IgD-negative memory B cell (primary cell): ENCODE measurements at regions not wholly inside any gene's neighbourhood (a gene's known extent, or its start where the extent isn't known, plus 50 kb on each side); places are given as distances from the start of the nearest gene placed in this dataset.

Experiments
- H3K27ac Mint-ChIP-seq, 3 donors: one replicate each; pipeline ENCODE4 v1.8.0; 2020 to 2022; ENCODE audit warnings: mild to moderate bottlenecking in 3 of 3, mixed read lengths in 3 of 3, moderate library complexity in 1 of 3
- H3K27me3 Mint-ChIP-seq: one replicate; pipeline ENCODE4 v1.8.0; 2021; ENCODE audit warnings: mixed read lengths
- H3K36me3 Mint-ChIP-seq: one replicate; pipeline ENCODE4 v1.8.0; 2020; ENCODE audit warnings: mild to moderate bottlenecking, mixed read lengths
- H3K4me1 Mint-ChIP-seq, 3 donors: one replicate each; pipeline ENCODE4 v1.8.0; 2020 to 2022; ENCODE audit warnings: mixed read lengths in 3 of 3, mild to moderate bottlenecking in 1 of 3
- H3K4me3 Mint-ChIP-seq, 4 donors: one replicate each; pipeline ENCODE4 v1.8.0; 2020 to 2022; ENCODE audit warnings: mild to moderate bottlenecking in 4 of 4, mixed read lengths in 4 of 4, moderate library complexity in 3 of 4
- H3K9me3 Mint-ChIP-seq, 3 donors: one replicate each; pipeline ENCODE4 v1.8.0; 2020 to 2021; ENCODE audit warnings: mixed read lengths in 3 of 3, mild to moderate bottlenecking in 1 of 3

GRCh38 chr5:8805653-8806052 lies 740.2 kb downstream of the SEMA5A start:
- H3K4me1 Mint-ChIP-seq, result no peaks in the 10 kb centered on the region
- no peak overlapping the region for H3K4me3 Mint-ChIP-seq
- H3K9me3 Mint-ChIP-seq, result peaks cover 12 to 45% (median 13%) of the 10 kb centered on the region in 3 donors

GRCh38 chr5:8807636-8808035 lies 738.2 kb downstream of the SEMA5A start:
- H3K9me3 Mint-ChIP-seq, result peaks cover 10 to 44% (median 15%) of the 10 kb centered on the region in 3 donors
- no peak overlapping the region for H3K27ac Mint-ChIP-seq
- H3K4me1 Mint-ChIP-seq, result no peaks in the 10 kb centered on the region
- no peak overlapping the region for H3K4me3 Mint-ChIP-seq
- H3K36me3 Mint-ChIP-seq, result peaks cover 2% of the 10 kb centered on the region
- no peaks in the 10 kb centered on the region for H3K27me3 Mint-ChIP-seq

More at GRCh38 chr5:8805653-8806052, 740.2 kb downstream of the SEMA5A start:
- peaks cover 2% of the 10 kb centered on the region for H3K36me3 Mint-ChIP-seq
- H3K27ac Mint-ChIP-seq, result no peak overlapping the region
- no peaks in the 10 kb centered on the region for H3K27me3 Mint-ChIP-seq

- Mint-ChIP-seq H3K36me3 (no peaks in the 10 kb centered on the region), H3K27ac (no peak overlapping the region), H3K9me3 (peaks cover 9 to 28% (median 16%) of the 10 kb centered on the region in 3 donors), H3K27me3 (no peaks in the 10 kb centered on the region), H3K4me1 (peaks cover 0 to under 1% (median 0%) of the 10 kb centered on the region in 3 donors), H3K4me3 (no peak overlapping the region)
These were observed 734.3 kb downstream of the SEMA5A start for GRCh38 chr5:8811581-8811980.

- Mint-ChIP-seq H3K4me1 (peaks cover 0 to 1% (median 0%) of the 10 kb centered on the region in 3 donors), H3K9me3 (peaks cover 6 to 21% (median 16%) of the 10 kb centered on the region in 3 donors), H3K27me3 (no peaks in the 10 kb centered on the region), H3K36me3 (no peaks in the 10 kb centered on the region), H3K4me3 (no peak overlapping the region), H3K27ac (no peak overlapping the region)
These were observed 732.7 kb downstream of the SEMA5A start for GRCh38 chr5:8813180-8813579.

DNA sequence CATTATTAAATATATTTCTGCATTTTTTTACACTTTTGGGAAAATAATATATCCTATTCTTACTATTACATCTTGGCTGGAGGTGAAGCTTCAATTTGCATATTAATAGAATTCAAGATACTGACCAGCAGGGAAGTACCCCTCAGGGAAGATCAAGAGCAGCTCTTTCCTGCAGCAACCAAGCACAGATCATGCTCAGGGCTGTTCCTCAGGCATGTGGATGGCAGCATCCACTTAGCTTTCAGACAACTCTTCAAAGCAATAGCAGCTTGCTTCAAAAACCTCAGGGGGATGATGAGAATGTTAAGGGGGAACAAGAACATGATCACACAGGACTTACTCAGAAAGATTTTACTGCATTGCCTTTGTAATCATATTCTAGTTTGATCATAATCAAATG lies 731.8 kb downstream of the SEMA5A start:
- no peaks in the 10 kb centered on the region for H3K36me3 Mint-ChIP-seq
- H3K27me3 Mint-ChIP-seq, result no peaks in the 10 kb centered on the region
- H3K9me3 Mint-ChIP-seq, result peaks cover 6 to 21% (median 16%) of the 10 kb centered on the region in 3 donors
- no peak overlapping the region for H3K4me3 Mint-ChIP-seq
- peaks cover 0 to 1% (median 0%) of the 10 kb centered on the region in 3 donors for H3K4me1 Mint-ChIP-seq
- no peak overlapping the region for H3K27ac Mint-ChIP-seq

DNA sequence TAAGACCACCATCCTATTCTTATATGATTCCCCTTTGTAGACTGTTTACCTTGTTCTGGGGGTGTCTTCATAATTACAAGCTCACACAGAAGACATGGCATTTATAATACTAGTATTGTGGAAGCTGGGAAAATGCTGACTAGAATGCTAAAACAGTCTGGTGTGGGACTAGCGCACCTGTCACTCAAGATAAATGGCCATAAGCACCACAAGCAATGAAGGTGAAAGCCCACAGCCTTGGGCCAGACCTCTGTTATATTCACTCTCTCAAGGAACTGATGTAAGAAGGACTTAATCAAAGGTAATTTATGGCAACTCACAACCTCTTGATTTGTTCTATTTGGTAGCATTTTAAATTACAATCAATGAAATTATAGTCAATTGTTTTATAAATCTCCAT lies 721.5 kb downstream of the SEMA5A start:
- Mint-ChIP-seq H3K4me1 (peaks cover 0 to 3% (median 0%) of the 10 kb centered on the region in 3 donors), H3K36me3 (peaks cover 1% of the 10 kb centered on the region), H3K9me3 (peaks cover 1 to 13% (median 9%) of the 10 kb centered on the region in 3 donors), H3K4me3 (no peak overlapping the region), H3K27me3 (no peaks in the 10 kb centered on the region), H3K27ac (no peak overlapping the region)

- Mint-ChIP-seq H3K27ac (no peak overlapping the region), H3K9me3 (peaks cover 1 to 9% (median 9%) of the 10 kb centered on the region in 3 donors), H3K4me3 (no peak overlapping the region)
These were observed 720.6 kb downstream of the SEMA5A start for GRCh38 chr5:8825139-8825757.

DNA sequence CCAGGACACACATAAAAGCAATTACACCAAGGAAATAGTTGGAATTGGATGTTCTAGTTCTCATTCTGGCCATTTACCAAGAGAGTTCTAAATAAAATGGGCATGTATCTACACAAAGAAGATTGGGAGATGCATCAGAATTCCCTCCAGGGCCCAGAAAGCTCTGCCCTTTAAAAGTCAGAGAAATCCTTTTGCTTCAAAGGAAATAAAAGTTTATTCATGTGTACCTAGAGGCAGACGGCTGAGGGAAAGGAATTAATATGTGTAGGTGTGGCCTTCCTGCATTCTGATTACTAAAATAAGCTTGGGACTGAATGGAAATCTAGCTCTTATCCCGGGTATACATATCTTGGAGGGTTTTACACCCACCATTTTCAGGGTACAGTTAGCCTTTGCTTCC lies 719.4 kb downstream of the SEMA5A start:
- no peak overlapping the region for H3K4me3 Mint-ChIP-seq
- no peaks in the 10 kb centered on the region for H3K36me3 Mint-ChIP-seq
- H3K4me1 Mint-ChIP-seq, result no peaks in the 10 kb centered on the region
- H3K27me3 Mint-ChIP-seq, result no peaks in the 10 kb centered on the region
- H3K9me3 Mint-ChIP-seq, result peaks cover 1 to 13% (median 6%) of the 10 kb centered on the region in 3 donors
- H3K27ac Mint-ChIP-seq, result no peak overlapping the region

More at GRCh38 chr5:8825139-8825757, 720.6 kb downstream of the SEMA5A start:
- H3K36me3 Mint-ChIP-seq, result peaks cover 1% of the 10 kb centered on the region
- peaks cover 0 to 3% (median 0%) of the 10 kb centered on the region in 3 donors for H3K4me1 Mint-ChIP-seq
- no peaks in the 10 kb centered on the region for H3K27me3 Mint-ChIP-seq

- peaks cover 0 to 4% (median 1%) of the 10 kb centered on the region in 3 donors for H3K9me3 Mint-ChIP-seq
- H3K4me3 Mint-ChIP-seq, result no peak overlapping the region
- H3K36me3 Mint-ChIP-seq, result no peaks in the 10 kb centered on the region
These were observed 718.2 kb downstream of the SEMA5A start for GRCh38 chr5:8827696-8828095.

DNA sequence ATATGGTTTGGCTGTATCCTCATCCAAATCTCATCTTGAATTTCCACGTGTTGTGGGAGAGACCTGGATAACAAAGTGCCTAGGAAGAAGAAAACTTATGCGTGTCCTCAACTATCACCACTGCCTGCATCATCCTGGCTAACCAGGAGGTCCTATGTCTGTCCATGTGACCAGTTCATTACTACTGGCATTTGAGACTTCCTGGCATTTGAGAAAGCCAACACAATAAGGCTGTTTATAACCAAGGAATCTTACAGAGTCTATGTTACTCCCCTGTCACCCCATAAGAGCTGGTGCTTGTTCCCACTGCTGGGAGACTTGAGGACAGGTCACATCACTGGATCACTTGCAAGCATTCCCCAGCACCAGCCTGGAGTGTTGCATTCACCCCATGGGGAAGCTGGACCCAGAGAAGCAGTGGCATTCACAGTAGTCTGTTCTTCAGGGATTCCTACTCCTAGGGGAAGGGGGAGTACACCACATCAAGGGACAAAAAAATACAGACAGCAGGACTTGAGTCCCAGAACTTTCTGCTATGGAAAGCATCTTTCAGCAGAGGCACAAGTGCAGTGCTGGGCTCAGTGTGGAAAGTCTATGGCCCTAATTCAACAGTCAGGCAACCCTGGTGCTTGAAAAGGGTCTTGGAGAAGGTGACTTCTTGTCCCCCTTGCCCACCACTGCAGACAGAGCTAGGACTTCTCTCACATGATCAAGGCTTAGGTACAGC lies 717.1 kb downstream of the SEMA5A start:
- no peak overlapping the region for H3K27ac Mint-ChIP-seq

More at GRCh38 chr5:8827696-8828095, 718.2 kb downstream of the SEMA5A start:
- H3K27ac Mint-ChIP-seq, result no peak overlapping the region
- no peaks in the 10 kb centered on the region for H3K27me3 Mint-ChIP-seq
- H3K4me1 Mint-ChIP-seq, result no peaks in the 10 kb centered on the region

DNA sequence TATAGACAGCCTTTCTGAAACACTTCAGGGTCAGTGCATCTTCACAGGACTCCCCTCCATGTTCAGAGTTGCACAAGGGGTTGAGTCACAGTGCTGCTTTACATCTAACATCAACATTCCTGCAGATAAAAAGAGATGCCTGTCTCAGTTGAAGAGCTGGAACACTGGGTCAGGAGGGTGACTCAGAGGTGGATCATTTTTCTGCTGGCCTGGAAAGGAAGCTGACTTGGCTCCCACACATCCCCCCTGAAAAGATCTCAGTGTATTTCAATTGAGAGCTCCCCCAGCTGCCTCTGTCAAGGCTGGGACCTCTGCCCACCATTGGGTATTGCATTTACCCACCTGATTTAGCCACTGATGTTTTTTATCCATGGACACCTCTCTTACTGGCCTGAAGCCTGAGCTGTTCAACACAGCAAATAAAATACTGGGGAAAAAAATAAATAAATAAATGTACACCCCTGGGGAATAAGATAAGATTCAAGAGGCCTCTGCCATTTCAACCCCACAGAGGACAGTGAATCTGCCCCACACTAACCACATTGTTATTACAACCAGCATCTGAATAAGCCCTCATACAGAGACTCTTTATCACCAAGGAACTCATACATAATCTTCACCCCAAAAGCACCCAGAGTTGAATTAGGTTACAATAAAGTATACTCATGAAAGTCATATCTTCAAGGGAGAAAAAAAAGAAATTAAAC lies 716.4 kb downstream of the SEMA5A start:
- no peaks in the 10 kb centered on the region for H3K27me3 Mint-ChIP-seq
- H3K9me3 Mint-ChIP-seq, result peaks cover 0 to 4% (median 1%) of the 10 kb centered on the region in 3 donors
- no peaks in the 10 kb centered on the region for H3K4me1 Mint-ChIP-seq
- H3K36me3 Mint-ChIP-seq, result no peaks in the 10 kb centered on the region
- no peak overlapping the region for H3K27ac Mint-ChIP-seq
- H3K4me3 Mint-ChIP-seq, result no peak overlapping the region

More for the DNA sequence above, 717.1 kb downstream of the SEMA5A start:
- Mint-ChIP-seq H3K4me1 (no peaks in the 10 kb centered on the region), H3K9me3 (peaks cover 0 to 4% (median 1%) of the 10 kb centered on the region in 3 donors), H3K4me3 (no peak overlapping the region), H3K36me3 (no peaks in the 10 kb centered on the region), H3K27me3 (no peaks in the 10 kb centered on the region)

DNA sequence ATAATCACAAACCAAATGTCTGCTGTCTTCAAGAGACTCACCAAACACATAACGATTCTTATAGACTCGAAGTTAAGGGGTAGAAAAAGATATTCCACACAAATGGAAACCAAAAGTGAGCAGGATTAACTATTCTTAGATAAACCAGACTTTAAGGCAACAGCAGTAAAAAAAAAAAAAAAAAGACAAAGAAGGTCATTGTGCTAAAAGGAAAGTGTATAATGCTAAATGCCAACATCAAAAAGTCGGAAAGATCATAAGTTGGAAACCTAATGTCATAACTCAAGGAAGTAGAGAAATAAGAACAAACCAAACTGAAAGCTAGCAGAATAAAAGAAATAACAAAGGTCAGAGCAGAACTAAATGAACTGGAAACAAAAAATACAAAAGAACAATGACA lies 714.6 kb downstream of the SEMA5A start:
- Mint-ChIP-seq H3K27ac (no peak overlapping the region), H3K4me3 (no peak overlapping the region), H3K36me3 (no peaks in the 10 kb centered on the region), H3K9me3 (peaks cover 0 to 4% (median 1%) of the 10 kb centered on the region in 3 donors), H3K4me1 (no peaks in the 10 kb centered on the region), H3K27me3 (no peaks in the 10 kb centered on the region)

GRCh38 chr5:8831854-8832253 lies 714.0 kb downstream of the SEMA5A start:
- Mint-ChIP-seq H3K36me3 (no peaks in the 10 kb centered on the region), H3K9me3 (peaks cover 0 to 4% (median 1%) of the 10 kb centered on the region in 3 donors), H3K27ac (no peak overlapping the region), H3K4me3 (no peak overlapping the region), H3K27me3 (no peaks in the 10 kb centered on the region), H3K4me1 (no peaks in the 10 kb centered on the region)

- no peaks in the 10 kb centered on the region for H3K36me3 Mint-ChIP-seq
- no peaks in the 10 kb centered on the region for H3K4me1 Mint-ChIP-seq
- peaks cover 0 to 11% (median 4%) of the 10 kb centered on the region in 3 donors for H3K9me3 Mint-ChIP-seq
- H3K4me3 Mint-ChIP-seq, result no peak overlapping the region
- no peaks in the 10 kb centered on the region for H3K27me3 Mint-ChIP-seq
- H3K27ac Mint-ChIP-seq, result no peak overlapping the region
These were observed 706.4 kb downstream of the SEMA5A start for GRCh38 chr5:8839361-8840055.

DNA sequence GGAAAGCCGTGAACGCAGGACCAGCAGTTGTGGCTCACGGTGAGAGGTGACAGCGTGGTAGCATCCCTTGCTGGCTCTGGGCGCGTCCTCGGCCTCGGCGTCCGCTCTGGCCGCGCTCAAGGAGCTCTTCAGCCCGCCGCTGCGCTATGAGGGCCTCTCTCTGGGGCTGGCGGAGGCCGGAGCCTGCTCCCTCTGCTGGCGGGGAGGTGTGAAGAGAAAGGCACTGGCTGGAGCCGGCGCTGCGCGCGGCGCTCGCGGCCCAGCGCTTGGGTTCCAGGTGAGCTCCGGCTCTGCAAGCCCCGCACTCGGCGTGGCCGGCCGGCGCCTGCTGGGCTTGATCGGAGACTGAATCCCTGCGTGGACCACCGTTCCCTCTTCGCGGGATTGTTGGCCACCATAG lies 705.6 kb downstream of the SEMA5A start:
- H3K4me3 Mint-ChIP-seq, result no peak overlapping the region
- no peaks in the 10 kb centered on the region for H3K27me3 Mint-ChIP-seq
- no peaks in the 10 kb centered on the region for H3K36me3 Mint-ChIP-seq
- peaks cover 0 to 11% (median 4%) of the 10 kb centered on the region in 3 donors for H3K9me3 Mint-ChIP-seq
- no peak overlapping the region for H3K27ac Mint-ChIP-seq
- no peaks in the 10 kb centered on the region for H3K4me1 Mint-ChIP-seq
